Caco-2 (cell line): ENCODE measurements at regions not wholly inside any gene's neighbourhood (a gene's known extent, or its start where the extent isn't known, plus 50 kb on each side); places are given as distances from the start of the nearest gene placed in this dataset.

ENCODE experiments used
- BruUV-seq: library from RNA; stranded (reverse); fragments of 400-500 nt; replicated peaks from 2 replicates; lab custom pipeline; 2021; lab: Mats Ljungman, UMichigan
- CTCF ChIA-PET: fragments of 300-600 bp; sonication (Branson Sonifier 250); formaldehyde crosslinking; loops from one replicate; lab custom pipeline; 2022; ENCODE audit warnings: antibody characterized with exemption; lab: Charles Lee
- POLR2A ChIA-PET: fragments of 300-600 bp; sonication (Branson Sonifier 250); formaldehyde crosslinking; loops from one replicate; lab custom pipeline; 2022; ENCODE audit warnings: antibody characterized with exemption; lab: Charles Lee
- DNase-seq, 2 experiments: peaks; one replicate each; pipeline versions ENCODE4 v3.0.0 to v3.0.0-alpha.2; 2020 to 2022
- H3K27me3 ChIP-seq: replicated peaks from 2 replicates; pipeline ENCODE4 v1.6.0; 2011; ENCODE audit warnings: low read length; ENCODE audit not compliant: control insufficient read depth, insufficient read depth
- H3K36me3 ChIP-seq: 2 replicates; pipeline ENCODE4 v1.5.1; 2011; ENCODE audit warnings: low read length; ENCODE audit not compliant: control insufficient read depth, insufficient read depth
- H3K4me1 ChIP-seq: fragments of 250-450 bp; sonication (Bioruptor Pico); 2 replicates; pipeline ENCODE4 v1.5.1; 2020; ENCODE audit warnings: mild to moderate bottlenecking
- H3K4me3 ChIP-seq: 2 replicates; pipeline ENCODE4 v1.5.1; 2011; ENCODE audit warnings: low read depth, mild to moderate bottlenecking, control low read depth, low read length
- H3K9me3 ChIP-seq: fragments of 250-450 bp; sonication (Bioruptor Pico); 2 replicates; pipeline ENCODE4 v1.5.1; 2020; ENCODE audit warnings: mild to moderate bottlenecking, moderate library complexity
- H3K27ac Mint-ChIP-seq: one replicate; pipeline ENCODE4 v1.8.0; 2022; ENCODE audit warnings: mixed read lengths; ENCODE audit not compliant: unreplicated experiment
- H3K27me3 Mint-ChIP-seq: one replicate; pipeline ENCODE4 v1.8.0; 2022; ENCODE audit warnings: mixed read lengths; ENCODE audit not compliant: insufficient read depth, unreplicated experiment
- H3K36me3 Mint-ChIP-seq: one replicate; pipeline ENCODE4 v1.8.0; 2022; ENCODE audit warnings: mild to moderate bottlenecking, mixed read lengths; ENCODE audit not compliant: insufficient read depth, unreplicated experiment
- H3K4me1 Mint-ChIP-seq: one replicate; pipeline ENCODE4 v1.8.0; 2022; ENCODE audit warnings: low read depth, mixed read lengths; ENCODE audit not compliant: unreplicated experiment
- H3K4me3 Mint-ChIP-seq: one replicate; pipeline ENCODE4 v1.8.0; 2022; ENCODE audit warnings: mild to moderate bottlenecking, moderate library complexity, mixed read lengths; ENCODE audit not compliant: unreplicated experiment
- H3K9me3 Mint-ChIP-seq: one replicate; pipeline ENCODE4 v1.8.0; 2022; ENCODE audit warnings: mixed read lengths; ENCODE audit not compliant: unreplicated experiment
- CTCF ChIP-seq, 2 experiments: fragments of 200-600 bp in 1 of 2; IDR thresholded peaks; 1 replicate in 1 of 2; 2 replicates in 1 of 2; pipeline versions ENCODE4 v1.5.1 to v1.8.0; 2011 to 2022; ENCODE audit warnings: antibody characterized with exemption in 1 of 2, control low read depth in 1 of 2, inconsistent platforms in 1 of 2, low read depth in 1 of 2, low read length in 1 of 2, mild to moderate bottlenecking in 1 of 2, moderate library complexity in 1 of 2; ENCODE audit not compliant: insufficient read depth in 1 of 2, severe bottlenecking in 1 of 2, unreplicated experiment in 1 of 2
- intact Hi-C: fragments of 100-400 bp; cut with micrococcal nuclease; formaldehyde crosslinking; loops from one replicate; pipeline ENCODE4 v1.10.0; 2022; ENCODE audit not compliant: unreplicated experiment

DNA sequence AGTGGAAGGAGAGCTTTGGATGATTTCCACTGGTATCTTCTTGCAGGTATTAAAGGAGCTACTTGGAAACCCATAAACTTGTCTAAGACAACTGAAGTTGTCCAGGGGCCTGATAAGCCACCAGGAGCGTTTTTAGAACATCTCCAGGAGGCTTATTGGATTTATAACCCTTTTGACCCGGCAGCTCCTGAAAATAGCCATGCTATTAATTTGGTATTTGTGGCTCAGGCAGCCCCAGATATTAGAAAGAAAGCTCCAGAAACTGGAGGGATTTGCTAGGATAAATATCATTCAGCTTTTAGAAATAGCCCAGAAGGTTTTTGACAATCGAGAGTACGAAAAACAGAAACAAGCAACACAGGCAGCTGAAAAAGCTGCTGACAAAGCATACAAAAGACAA lies 461.0 kb upstream of the HTR1E start:
- intact Hi-C loops: no loop called here
- Histone ChIP-seq H3K4me3 (no peak overlapping the region), H3K4me1 (peaks cover 5% of the 10 kb centered on the region), H3K9me3 (no peaks in the 10 kb centered on the region), H3K27me3 (no peaks in the 10 kb centered on the region), H3K36me3 (no peaks in the 10 kb centered on the region)
- Mint-ChIP-seq H3K4me1 (peaks cover 6% of the 10 kb centered on the region), H3K27me3 (no peaks in the 10 kb centered on the region), H3K9me3 (no peaks in the 10 kb centered on the region), H3K27ac (no peak overlapping the region), H3K36me3 (peaks cover 6% of the 10 kb centered on the region), H3K4me3 (no peak overlapping the region)
- no TSS peak for BruUV-seq
- POLR2A ChIA-PET: no interaction called here
- CTCF ChIA-PET: no interaction called here
- TF ChIP-seq CTCF (IDR thresholded peaks at IDR 0.05; ENCODE audit: insufficient read depth in 1 of 2, low read depth in 1 of 2, low read length in 1 of 2, severe bottlenecking in 1 of 2, unreplicated experiment in 1 of 2): no peak
- no peak for DNase-seq

DNA sequence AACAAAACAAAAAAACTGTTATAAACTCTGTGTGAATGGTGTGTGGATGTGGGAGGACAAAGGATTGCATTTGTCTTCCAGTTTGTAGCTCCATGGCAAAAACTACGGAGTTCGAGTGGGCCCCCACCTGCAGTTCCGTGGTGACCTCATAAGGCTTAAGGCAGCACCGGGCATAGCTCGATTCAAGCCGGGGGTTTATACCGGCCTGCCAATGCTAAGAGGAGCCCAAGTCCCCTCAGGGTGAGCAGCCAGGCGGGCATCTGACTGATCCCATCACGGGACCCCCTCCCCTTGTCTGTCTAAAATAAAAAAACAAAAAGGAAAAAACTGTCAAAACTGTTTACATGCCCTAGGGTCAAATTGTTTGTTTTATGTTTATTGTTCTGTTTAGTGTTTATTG lies 463.2 kb upstream of the HTR1E start:
- Mint-ChIP-seq H3K9me3 (no peaks in the 10 kb centered on the region), H3K4me1 (no peaks in the 10 kb centered on the region), H3K27ac (no peak overlapping the region), H3K27me3 (no peaks in the 10 kb centered on the region), H3K4me3 (no peak overlapping the region), H3K36me3 (no peaks in the 10 kb centered on the region)
- H3K27me3 ChIP-seq: no peaks in the 10 kb centered on the region
- CTCF ChIA-PET: no interaction called here
- no peaks in the 10 kb centered on the region for H3K9me3 ChIP-seq
- TF ChIP-seq CTCF (IDR thresholded peaks at IDR 0.05; ENCODE audit: insufficient read depth in 1 of 2, low read depth in 1 of 2, low read length in 1 of 2, severe bottlenecking in 1 of 2, unreplicated experiment in 1 of 2): no peak
- H3K36me3 ChIP-seq: no peaks in the 10 kb centered on the region
- intact Hi-C loops: no loop called here
- no peaks in the 10 kb centered on the region for H3K4me1 ChIP-seq
- no peak for DNase-seq
- POLR2A ChIA-PET: no interaction called here
- BruUV-seq: no TSS peak
- H3K4me3 ChIP-seq: no peak overlapping the region

DNA sequence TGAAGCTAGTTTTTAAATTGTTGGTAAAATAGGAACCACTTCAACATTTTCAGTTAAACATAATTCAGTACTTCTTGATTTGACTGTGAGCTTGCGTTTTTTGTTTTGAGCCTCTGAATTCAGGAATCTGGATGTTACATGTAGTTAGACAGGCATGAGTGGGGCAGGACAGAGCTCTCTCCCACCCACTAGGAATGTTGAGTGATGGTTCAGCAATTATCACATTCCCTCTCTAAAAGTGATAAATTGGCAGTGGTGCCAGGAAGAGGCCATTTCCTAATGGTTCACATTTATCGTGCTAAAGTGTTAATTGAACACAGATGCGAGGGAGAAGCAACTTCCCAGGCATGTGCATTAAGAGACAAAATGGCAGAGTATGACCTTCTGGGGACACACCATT lies 465.5 kb upstream of the HTR1E start:
- no peaks in the 10 kb centered on the region for H3K9me3 ChIP-seq
- H3K36me3 ChIP-seq: no peaks in the 10 kb centered on the region
- Mint-ChIP-seq H3K4me3 (no peak overlapping the region), H3K27ac (no peak overlapping the region), H3K27me3 (no peaks in the 10 kb centered on the region), H3K4me1 (no peaks in the 10 kb centered on the region), H3K9me3 (no peaks in the 10 kb centered on the region), H3K36me3 (no peaks in the 10 kb centered on the region)
- ChIA-PET POLR2A (no interaction called here), CTCF (interaction anchor here (0.6 kb wide), 1 partner anchor 879 kb away, joined by 3 read pairs; no protein-coding TSS in a partner anchor)
- no peak overlapping the region for H3K4me3 ChIP-seq
- no peak for TF ChIP-seq CTCF (IDR thresholded peaks at IDR 0.05; ENCODE audit: insufficient read depth in 1 of 2, low read depth in 1 of 2, low read length in 1 of 2, severe bottlenecking in 1 of 2, unreplicated experiment in 1 of 2)
- no TSS peak for BruUV-seq
- DNase-seq: no peak
- H3K4me1 ChIP-seq: no peaks in the 10 kb centered on the region
- intact Hi-C loops: no loop called here
- no peaks in the 10 kb centered on the region for H3K27me3 ChIP-seq
